Body of pancreas (tissue), 4 donors: ENCODE measurements at regions not wholly inside any gene's neighbourhood (a gene's known extent, or its start where the extent isn't known, plus 50 kb on each side); places are given as distances from the start of the nearest gene placed in this dataset.
A peak's percentile ranks its signal among the peaks of the same experiment; 100 is the strongest.

ENCODE experiments used
- ATAC-seq: fragments of 150-250 bp; one replicate; pipeline ENCODE4 v1.9.1; 2016
- DNase-seq, 4 donors: peaks; one replicate each; pipeline ENCODE4 v3.0.0-alpha.2; 2019
- H3K27ac ChIP-seq, 4 donors: fragments of 200-600 bp; sonication (generic); 1 replicate in 3 of 4; 2 replicates in 1 of 4; pipeline versions ENCODE4 v1.5.1 to v1.6.1; 2016 to 2019; ENCODE audit warnings: mild to moderate bottlenecking in 1 of 4, mixed read lengths in 1 of 4, moderate library complexity in 1 of 4
- H3K27me3 ChIP-seq, 2 donors: fragments of 200-600 bp; sonication (generic); one replicate each; pipeline ENCODE4 v1.6.0; 2016; ENCODE audit warnings: mild to moderate bottlenecking in 1 of 2
- H3K36me3 ChIP-seq, 2 donors: fragments of 200-600 bp; sonication (generic); replicated peaks in 1 of 2; 2 replicates each; pipeline ENCODE4 v1.5.1; 2016; ENCODE audit warnings: low read depth in 2 of 2; ENCODE audit not compliant: insufficient read depth in 1 of 2
- H3K4me1 ChIP-seq: fragments of 200-600 bp; sonication (generic); one replicate; pipeline ENCODE4 v1.6.0; 2016
- H3K4me3 ChIP-seq, 2 donors: fragments of 200-600 bp; sonication (generic); 1 replicate in 1 of 2; 2 replicates in 1 of 2; pipeline ENCODE4 v1.5.1; 2016 to 2019
- H3K9me3 ChIP-seq, 3 donors: fragments of 200-600 bp; sonication (generic); 1 replicate in 2 of 3; 2 replicates in 1 of 3; pipeline ENCODE4 v1.5.1; 2016
- POLR2A ChIP-seq, 3 donors: fragments of 450-650 bp; IDR thresholded peaks; one replicate each; pipeline ENCODE4 v1.6.1; 2016; ENCODE audit warnings: antibody characterized with exemption in 3 of 3, mild to moderate bottlenecking in 2 of 3
- WGBS, 2 donors: methylation state at CpG; one replicate each; pipeline ENCODE4 v1.1.5; 2017; 5-methylcytosine and 5-hydroxymethylcytosine counted together
- intact Hi-C: fragments of 100-400 bp; cut with DNase I; formaldehyde crosslinking; loops from one replicate; pipeline ENCODE4 v1.15.1; 2023
- TF ChIP-seq, protein P1 (sequence below), 7 experiments: fragments of 450-650 bp in 4 of 7; fragments of 200-600 bp in 3 of 7; sonication (generic) in 3 of 7; IDR thresholded peaks; one replicate each; pipeline ENCODE4 v1.5.1; 2016 to 2019; ENCODE audit warnings: antibody characterized with exemption in 7 of 7

DNA sequence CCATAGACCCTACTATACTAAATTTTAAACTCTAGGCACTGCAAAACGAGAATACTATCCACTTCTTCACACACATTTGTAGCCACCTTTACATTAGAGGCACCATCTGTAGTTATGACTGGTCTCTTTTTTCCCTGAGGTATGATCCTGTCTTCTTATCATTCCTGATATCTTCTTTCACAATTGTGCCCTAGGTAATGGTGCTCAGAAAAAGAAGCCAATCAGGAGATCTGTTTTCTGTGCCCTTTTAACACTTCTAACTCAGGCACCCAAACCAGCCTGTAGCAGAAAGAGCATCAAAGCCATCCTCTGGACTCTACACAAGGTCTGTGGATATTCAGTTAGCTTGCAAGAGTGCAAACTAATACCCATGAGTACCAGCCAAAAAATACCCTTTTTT, 149.7 kb upstream of the SGK1 start:
- H3K27ac ChIP-seq = peak overlapping the region in 3 of 4 donors; percentile 53 to 75 (median 61)
- 53 to 64% methylated on average over 1 of the region's 1 CpG for WGBS, 2 donors
- no peak for ATAC-seq
- H3K4me1 ChIP-seq = peaks cover 56% of the 10 kb centered on the region
- TF ChIP-seq, protein P1, sequence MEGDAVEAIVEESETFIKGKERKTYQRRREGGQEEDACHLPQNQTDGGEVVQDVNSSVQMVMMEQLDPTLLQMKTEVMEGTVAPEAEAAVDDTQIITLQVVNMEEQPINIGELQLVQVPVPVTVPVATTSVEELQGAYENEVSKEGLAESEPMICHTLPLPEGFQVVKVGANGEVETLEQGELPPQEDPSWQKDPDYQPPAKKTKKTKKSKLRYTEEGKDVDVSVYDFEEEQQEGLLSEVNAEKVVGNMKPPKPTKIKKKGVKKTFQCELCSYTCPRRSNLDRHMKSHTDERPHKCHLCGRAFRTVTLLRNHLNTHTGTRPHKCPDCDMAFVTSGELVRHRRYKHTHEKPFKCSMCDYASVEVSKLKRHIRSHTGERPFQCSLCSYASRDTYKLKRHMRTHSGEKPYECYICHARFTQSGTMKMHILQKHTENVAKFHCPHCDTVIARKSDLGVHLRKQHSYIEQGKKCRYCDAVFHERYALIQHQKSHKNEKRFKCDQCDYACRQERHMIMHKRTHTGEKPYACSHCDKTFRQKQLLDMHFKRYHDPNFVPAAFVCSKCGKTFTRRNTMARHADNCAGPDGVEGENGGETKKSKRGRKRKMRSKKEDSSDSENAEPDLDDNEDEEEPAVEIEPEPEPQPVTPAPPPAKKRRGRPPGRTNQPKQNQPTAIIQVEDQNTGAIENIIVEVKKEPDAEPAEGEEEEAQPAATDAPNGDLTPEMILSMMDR (IDR thresholded peaks at IDR 0.05) = no peak
- TF ChIP-seq POLR2A (IDR thresholded peaks at IDR 0.05) = no peak
- no peak overlapping the region for H3K4me3 ChIP-seq
- no peak for DNase-seq
- intact Hi-C loops = no loop called here
- no peaks in the 10 kb centered on the region for H3K36me3 ChIP-seq
- H3K27me3 ChIP-seq = no peaks in the 10 kb centered on the region
- no peaks in the 10 kb centered on the region for H3K9me3 ChIP-seq

DNA sequence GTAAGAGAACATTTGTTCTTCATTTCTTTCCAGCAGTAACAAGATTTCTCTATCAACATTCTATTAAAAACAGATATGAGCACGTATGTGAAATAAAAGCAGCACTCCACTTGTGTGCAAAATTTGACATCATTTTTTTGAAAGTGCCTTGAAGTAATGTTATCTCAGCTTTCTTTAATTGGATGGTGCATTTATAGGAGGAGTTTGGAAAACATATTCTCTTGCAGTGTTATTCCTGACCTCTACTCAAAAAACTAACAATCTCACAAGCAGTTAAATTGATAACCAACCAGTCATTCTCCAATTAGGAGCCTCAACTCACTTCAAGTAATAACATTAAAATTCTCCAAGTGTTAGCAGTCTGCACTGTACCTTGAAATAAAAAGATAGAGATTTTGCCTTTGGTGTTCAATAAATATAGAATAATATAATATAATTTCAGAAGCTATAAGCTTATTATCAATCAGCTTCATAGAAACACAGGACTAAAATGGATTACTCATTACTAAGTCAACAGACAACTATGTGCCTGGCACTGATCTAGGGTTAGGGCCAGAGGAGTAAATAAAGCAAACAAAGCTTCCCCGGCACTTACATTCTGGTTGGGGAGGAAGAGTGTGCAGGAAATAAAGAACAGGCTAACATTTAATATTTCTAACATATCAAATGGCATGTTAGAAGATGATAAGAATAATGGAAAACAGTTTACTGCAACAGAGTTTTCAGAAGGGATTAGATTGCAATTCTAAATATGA, 149.0 kb upstream of the SGK1 start:
- no peaks in the 10 kb centered on the region for H3K27me3 ChIP-seq
- H3K36me3 ChIP-seq = no peaks in the 10 kb centered on the region
- peak overlapping the region in 3 of 4 donors; percentile 25 to 75 (median 61) for H3K27ac ChIP-seq
- H3K9me3 ChIP-seq = no peaks in the 10 kb centered on the region
- peak; percentile 49 for ATAC-seq
- H3K4me1 ChIP-seq = peaks cover 50% of the 10 kb centered on the region
- intact Hi-C loops = no loop called here
- peak in 1 of 4 donors; percentile 19 for DNase-seq
- no peak for TF ChIP-seq POLR2A (IDR thresholded peaks at IDR 0.05)
- TF ChIP-seq, protein P1 (IDR thresholded peaks at IDR 0.05) = no peak
- no peak overlapping the region for H3K4me3 ChIP-seq
- WGBS, 2 donors = 24 to 27% methylated on average over 2 of the region's 2 CpGs

DNA sequence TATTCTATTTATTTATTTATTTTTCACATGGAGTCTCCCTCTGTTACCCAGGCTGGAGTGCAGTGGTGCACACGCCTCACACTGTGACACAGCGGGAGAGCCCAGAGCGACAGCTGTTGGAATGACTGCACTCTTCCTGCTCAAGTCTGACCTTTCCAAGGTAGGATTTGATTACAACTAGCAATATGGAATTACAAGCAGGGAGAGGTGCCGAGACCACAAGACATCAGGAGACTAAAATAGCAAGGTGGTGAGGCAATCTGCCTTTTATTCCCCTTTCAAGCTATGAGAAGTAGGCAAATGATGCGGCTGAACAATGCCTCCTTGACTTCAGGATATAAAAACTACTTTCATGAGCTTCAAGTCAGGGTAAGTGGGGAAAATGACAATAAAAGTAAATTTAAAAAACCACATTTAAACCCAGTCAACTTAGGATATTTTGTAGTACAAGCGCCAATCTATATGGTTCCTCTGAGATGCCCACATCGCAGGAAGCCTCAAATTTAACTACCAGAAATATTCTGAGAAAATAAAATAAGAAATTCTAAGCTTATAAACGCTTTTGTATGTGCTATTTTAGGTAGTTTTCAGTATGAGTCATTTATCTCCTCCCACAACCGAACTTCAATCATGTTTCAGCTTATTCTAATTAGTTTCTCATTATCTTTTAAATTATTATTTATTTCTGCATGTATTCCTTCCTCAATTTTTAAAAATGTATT, 146.9 kb upstream of the SGK1 start:
- Histone ChIP-seq H3K4me1 (peaks cover 40% of the 10 kb centered on the region), H3K4me3 (no peak overlapping the region), H3K27ac (no peak overlapping the region), H3K36me3 (no peaks in the 10 kb centered on the region), H3K27me3 (no peaks in the 10 kb centered on the region), H3K9me3 (no peaks in the 10 kb centered on the region)
- ATAC-seq = no peak
- TF ChIP-seq POLR2A (IDR thresholded peaks at IDR 0.05) = no peak
- TF ChIP-seq, protein P1 (IDR thresholded peaks at IDR 0.05) = no peak
- 85 to 86% methylated on average over 9 of the region's 9 CpGs for WGBS, 2 donors
- intact Hi-C loops = no loop called here
- no peak for DNase-seq

DNA sequence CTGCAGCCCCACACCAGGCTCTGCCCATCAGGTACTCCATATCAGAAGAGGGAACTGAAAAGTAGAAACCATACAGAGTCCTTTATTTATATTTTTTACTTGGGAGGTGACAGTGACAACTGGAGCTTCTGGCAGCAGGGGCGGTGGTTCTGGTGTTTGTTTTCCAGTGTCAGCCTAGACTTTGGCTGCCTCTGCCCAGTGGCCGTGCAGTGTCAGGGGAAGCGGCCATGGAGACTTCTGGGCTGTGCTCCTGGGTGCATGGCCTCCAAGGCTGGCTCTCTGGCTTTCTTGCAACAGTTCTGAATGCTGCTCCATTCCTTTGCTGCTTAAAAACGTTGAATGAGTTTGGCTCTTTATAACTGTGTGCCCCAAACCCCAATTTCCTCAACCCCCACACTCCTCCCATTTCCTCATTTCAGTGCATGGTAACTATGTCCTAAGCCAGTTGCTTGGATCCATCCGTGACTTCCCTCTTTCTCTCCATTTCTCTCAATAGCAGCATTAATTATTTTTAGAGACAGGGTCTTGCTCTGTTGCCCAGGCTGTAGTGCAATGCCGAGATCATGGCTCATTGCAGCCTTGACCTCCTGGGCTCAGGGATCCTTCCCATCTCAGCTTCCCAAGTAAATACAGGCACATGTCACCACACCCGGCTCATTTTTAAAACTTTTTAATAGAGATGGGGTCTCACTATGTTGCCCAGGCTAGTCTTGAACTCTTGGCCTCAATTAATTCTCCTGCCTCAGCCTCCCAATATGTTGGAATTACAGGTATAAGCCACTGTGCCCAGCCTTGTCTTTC, 141.1 kb upstream of the SGK1 start:
- 66% methylated on average over 7 of the region's 7 CpGs for WGBS, 2 donors
- Histone ChIP-seq H3K4me1 (peaks cover 15% of the 10 kb centered on the region), H3K9me3 (no peaks in the 10 kb centered on the region), H3K4me3 (no peak overlapping the region), H3K27me3 (no peaks in the 10 kb centered on the region), H3K36me3 (no peaks in the 10 kb centered on the region), H3K27ac (no peak overlapping the region)
- ATAC-seq = no peak
- intact Hi-C loops = no loop called here
- DNase-seq = peak in 1 of 4 donors; percentile 13
- no peak for TF ChIP-seq POLR2A (IDR thresholded peaks at IDR 0.05)
- TF ChIP-seq, protein P1 (IDR thresholded peaks at IDR 0.05) = no peak
